ENCODE measurements at regions not wholly inside any gene's neighbourhood (a gene's known extent, or its start where the extent isn't known, plus 50 kb on each side); places are given as distances from the start of the nearest gene placed in this dataset.

DNA sequence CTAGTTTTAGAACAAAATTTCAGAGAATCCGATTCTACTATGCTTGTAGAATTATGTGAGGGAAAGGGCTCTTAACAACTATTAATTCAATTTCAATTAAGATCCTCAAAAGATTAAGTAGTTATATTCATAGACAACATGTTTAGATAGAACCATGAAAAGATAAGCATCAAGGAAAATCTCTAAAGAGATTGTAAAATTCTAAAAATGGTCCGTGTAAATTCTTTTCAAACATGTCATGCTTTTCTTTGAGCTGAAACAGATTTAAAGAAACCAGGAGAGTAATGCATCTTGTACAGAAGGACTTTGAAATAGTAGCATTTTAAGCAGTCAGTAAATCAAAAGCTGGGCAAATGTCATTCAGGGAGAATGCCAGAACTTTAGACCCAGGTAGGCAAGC, 1080.6 kb upstream of the B3GALT2 start:
- DNase-seq (ENCODE audit: low read depth in 1 of 2, low spot score in 1 of 2), result no peak
- ChIA-PET CTCF (interaction anchor here (0.6 kb wide), 1 partner anchor 664 kb away, joined by 3 read pairs; no protein-coding TSS in a partner anchor), POLR2A (no interaction called here)
- no peaks in the 10 kb centered on the region for H3K4me1 ChIP-seq
- WGBS (ENCODE audit: missing lambda C conversion rate), result 47% methylated on average over 2 of the region's 2 CpGs
- no peak for ATAC-seq
- TF ChIP-seq PHF8 (IDR thresholded peaks at IDR 0.05; ENCODE audit: borderline replicate concordance, low read depth) (no peak), JUN (IDR thresholded peaks at IDR 0.05) (no peak), HDAC2 (IDR thresholded peaks at IDR 0.05) (no peak), NFE2L2 (conservative IDR thresholded peaks at IDR 0.05; ENCODE audit: low read length) (no peak), MYC (IDR thresholded peaks at IDR 0.05; ENCODE audit: borderline replicate concordance, low read length) (no peak), MAFK (IDR thresholded peaks at IDR 0.05; ENCODE audit: partially characterized antibody) (no peak), MAZ (IDR thresholded peaks at IDR 0.05; ENCODE audit: borderline replicate concordance, low read depth, low read length) (no peak), CBX2 (IDR thresholded peaks at IDR 0.05; ENCODE audit: borderline replicate concordance, low read depth) (no peak), CBX8 (IDR thresholded peaks at IDR 0.05) (no peak), ZSCAN20 (CRISPR knock-in tag; IDR thresholded peaks at IDR 0.05) (no peak), ZNF302 (CRISPR knock-in tag; IDR thresholded peaks at IDR 0.05) (no peak), NR3C1 (IDR thresholded peaks at IDR 0.05) (no peak), SREBF2 (IDR thresholded peaks at IDR 0.05) (no peak)
- TF ChIP-seq, protein P1, sequence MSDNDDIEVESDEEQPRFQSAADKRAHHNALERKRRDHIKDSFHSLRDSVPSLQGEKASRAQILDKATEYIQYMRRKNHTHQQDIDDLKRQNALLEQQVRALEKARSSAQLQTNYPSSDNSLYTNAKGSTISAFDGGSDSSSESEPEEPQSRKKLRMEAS (IDR thresholded peaks at IDR 0.05), result no peak
- TF ChIP-seq, protein P2, sequence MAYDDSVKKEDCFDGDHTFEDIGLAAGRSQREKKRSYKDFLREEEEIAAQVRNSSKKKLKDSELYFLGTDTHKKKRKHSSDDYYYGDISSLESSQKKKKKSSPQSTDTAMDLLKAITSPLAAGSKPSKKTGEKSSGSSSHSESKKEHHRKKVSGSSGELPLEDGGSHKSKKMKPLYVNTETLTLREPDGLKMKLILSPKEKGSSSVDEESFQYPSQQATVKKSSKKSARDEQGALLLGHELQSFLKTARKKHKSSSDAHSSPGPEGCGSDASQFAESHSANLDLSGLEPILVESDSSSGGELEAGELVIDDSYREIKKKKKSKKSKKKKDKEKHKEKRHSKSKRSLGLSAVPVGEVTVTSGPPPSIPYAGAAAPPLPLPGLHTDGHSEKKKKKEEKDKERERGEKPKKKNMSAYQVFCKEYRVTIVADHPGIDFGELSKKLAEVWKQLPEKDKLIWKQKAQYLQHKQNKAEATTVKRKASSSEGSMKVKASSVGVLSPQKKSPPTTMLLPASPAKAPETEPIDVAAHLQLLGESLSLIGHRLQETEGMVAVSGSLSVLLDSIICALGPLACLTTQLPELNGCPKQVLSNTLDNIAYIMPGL (CRISPR knock-in tag; IDR thresholded peaks at IDR 0.05; ENCODE audit: borderline replicate concordance), result no peak
- TF ChIP-seq, protein P3, sequence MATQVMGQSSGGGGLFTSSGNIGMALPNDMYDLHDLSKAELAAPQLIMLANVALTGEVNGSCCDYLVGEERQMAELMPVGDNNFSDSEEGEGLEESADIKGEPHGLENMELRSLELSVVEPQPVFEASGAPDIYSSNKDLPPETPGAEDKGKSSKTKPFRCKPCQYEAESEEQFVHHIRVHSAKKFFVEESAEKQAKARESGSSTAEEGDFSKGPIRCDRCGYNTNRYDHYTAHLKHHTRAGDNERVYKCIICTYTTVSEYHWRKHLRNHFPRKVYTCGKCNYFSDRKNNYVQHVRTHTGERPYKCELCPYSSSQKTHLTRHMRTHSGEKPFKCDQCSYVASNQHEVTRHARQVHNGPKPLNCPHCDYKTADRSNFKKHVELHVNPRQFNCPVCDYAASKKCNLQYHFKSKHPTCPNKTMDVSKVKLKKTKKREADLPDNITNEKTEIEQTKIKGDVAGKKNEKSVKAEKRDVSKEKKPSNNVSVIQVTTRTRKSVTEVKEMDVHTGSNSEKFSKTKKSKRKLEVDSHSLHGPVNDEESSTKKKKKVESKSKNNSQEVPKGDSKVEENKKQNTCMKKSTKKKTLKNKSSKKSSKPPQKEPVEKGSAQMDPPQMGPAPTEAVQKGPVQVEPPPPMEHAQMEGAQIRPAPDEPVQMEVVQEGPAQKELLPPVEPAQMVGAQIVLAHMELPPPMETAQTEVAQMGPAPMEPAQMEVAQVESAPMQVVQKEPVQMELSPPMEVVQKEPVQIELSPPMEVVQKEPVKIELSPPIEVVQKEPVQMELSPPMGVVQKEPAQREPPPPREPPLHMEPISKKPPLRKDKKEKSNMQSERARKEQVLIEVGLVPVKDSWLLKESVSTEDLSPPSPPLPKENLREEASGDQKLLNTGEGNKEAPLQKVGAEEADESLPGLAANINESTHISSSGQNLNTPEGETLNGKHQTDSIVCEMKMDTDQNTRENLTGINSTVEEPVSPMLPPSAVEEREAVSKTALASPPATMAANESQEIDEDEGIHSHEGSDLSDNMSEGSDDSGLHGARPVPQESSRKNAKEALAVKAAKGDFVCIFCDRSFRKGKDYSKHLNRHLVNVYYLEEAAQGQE (IDR thresholded peaks at IDR 0.05), result no peak
- no peaks in the 10 kb centered on the region for H3K9me3 ChIP-seq
- FAIRE-seq, result no peak
- no peak overlapping the region for H3K4me3 ChIP-seq
- no peak overlapping the region for H3K4me2 ChIP-seq
- no peak overlapping the region for H3K27ac ChIP-seq

DNA sequence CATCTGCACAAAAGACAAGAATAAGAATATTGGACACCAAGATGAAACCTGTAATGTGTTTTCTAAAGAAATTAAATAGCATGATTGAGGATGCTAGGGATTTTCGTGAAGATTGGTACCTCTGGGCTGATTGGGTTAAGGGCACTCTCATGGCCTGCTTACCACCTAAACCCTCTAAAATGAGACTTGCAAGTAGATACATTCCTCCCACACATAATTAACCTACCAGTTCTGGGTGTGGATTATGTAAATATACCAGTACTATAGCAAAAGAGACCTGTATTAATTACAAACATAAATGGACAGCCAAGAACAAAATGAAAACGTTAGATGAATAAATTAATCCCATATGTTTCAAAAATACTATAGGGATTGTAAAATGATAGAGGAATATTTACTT, 1069.6 kb upstream of the B3GALT2 start:
- H3K4me2 ChIP-seq, result no peak overlapping the region
- FAIRE-seq (no peak), DNase-seq (ENCODE audit: low read depth in 1 of 2, low spot score in 1 of 2) (no peak), ATAC-seq (no peak)
- ChIA-PET CTCF (no interaction called here), POLR2A (no interaction called here)
- TF ChIP-seq JUN (IDR thresholded peaks at IDR 0.05) (no peak), CHD4 (IDR thresholded peaks at IDR 0.05; ENCODE audit: borderline replicate concordance) (no peak)
- TF ChIP-seq, protein P4, sequence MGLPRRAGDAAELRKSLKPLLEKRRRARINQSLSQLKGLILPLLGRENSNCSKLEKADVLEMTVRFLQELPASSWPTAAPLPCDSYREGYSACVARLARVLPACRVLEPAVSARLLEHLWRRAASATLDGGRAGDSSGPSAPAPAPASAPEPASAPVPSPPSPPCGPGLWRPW (IDR thresholded peaks at IDR 0.05), result no peak
- TF ChIP-seq, protein P5, sequence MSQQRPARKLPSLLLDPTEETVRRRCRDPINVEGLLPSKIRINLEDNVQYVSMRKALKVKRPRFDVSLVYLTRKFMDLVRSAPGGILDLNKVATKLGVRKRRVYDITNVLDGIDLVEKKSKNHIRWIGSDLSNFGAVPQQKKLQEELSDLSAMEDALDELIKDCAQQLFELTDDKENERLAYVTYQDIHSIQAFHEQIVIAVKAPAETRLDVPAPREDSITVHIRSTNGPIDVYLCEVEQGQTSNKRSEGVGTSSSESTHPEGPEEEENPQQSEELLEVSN (IDR thresholded peaks at IDR 0.05; ENCODE audit: borderline replicate concordance, low read depth), result no peak
- H3K4me1 ChIP-seq, result no peaks in the 10 kb centered on the region
- H3K9me3 ChIP-seq, result no peaks in the 10 kb centered on the region
- WGBS (ENCODE audit: missing lambda C conversion rate), result 33% methylated on average over 2 of the region's 2 CpGs
- H3K27ac ChIP-seq, result no peak overlapping the region
- no peak overlapping the region for H3K4me3 ChIP-seq

All from A549 (cell line).